Stromal cell of bone marrow (primary cell): ENCODE measurements at regions not wholly inside any gene's neighbourhood (a gene's known extent, or its start where the extent isn't known, plus 50 kb on each side); places are given as distances from the start of the nearest gene placed in this dataset.
A peak's percentile ranks its signal among the peaks of the same experiment; 100 is the strongest.

ENCODE experiments used
- DNase-seq: peaks from one replicate; pipeline ENCODE4 v3.0.0-alpha.2; 2012; ENCODE audit warnings: low read depth

DNA sequence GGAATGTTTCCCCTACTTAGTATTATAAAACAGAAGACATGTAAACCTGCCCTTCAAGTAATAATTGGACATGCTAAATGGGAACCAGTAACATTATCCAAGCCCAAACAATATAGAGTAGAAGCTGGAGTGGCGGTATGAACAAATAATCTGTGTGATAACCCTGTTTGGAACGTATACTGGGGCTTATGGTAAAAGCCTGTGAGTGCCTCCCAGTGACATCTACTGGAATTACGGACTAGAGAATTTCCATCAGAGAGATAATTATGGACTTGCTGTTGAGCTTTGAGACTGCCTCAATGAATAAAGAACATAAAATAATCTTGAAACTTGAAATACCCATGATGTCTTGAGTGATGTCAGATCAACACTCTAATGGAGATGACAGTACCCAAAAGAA is 406.3 kb upstream of the GRIA3 start:
- no peak for DNase-seq

DNA sequence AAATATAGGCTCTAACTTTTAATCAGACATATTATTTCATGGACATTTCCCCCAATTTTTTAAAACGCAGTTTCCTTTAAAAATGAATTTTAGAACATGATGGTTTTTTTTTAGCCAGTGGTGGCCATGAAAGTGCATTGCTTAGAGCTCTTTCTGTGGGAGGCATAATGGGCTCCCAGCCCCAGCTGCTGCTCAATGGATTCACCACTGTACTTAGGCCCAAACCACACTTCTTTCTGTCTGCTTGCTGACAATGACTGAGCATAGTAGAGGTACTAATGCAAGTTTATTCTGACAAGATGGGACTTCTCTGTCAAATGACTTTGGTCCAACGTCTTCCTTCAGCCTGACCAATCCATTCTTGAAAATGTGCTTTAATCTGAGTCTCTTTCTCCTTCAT is 400.2 kb upstream of the GRIA3 start:
- DNase-seq, result no peak

DNA sequence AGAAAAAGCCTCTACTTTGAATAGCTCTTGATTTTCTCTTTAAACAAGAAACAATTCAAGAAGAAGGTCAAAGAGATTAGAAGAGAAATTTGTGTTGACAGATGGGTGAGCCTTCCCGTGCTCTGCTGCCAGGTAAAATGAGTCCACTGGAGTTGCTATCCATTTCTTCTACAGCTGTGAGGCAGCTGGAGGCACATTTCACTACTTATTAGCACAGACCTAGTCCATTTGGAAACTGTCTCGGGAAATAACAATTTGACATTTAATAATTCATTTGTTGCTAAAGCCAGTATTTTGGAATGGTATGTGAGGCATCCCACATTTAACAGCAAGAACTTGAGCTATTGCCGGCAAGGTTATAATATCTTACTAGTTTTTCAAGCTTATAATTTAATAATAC is 396.8 kb upstream of the GRIA3 start:
- DNase-seq, result no peak

DNA sequence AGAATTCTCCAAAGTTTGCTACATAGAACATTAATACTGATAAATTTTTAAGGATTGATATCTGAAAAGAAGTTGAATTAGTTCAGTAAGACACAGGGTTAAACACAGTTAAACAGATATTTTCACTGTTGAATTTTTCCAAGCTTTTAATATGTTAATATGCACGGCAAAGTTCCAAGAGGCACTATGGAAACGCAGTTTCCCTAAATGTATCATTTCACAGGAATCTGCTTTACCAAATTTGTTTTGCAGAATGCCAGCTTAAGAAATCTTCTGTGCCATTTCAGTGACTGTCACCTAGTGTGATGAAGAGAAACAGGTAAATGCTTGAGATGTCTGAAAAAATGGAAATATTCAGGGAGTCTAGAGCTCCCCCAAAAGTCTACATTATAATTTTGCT is 395.9 kb upstream of the GRIA3 start:
- no peak for DNase-seq

DNA sequence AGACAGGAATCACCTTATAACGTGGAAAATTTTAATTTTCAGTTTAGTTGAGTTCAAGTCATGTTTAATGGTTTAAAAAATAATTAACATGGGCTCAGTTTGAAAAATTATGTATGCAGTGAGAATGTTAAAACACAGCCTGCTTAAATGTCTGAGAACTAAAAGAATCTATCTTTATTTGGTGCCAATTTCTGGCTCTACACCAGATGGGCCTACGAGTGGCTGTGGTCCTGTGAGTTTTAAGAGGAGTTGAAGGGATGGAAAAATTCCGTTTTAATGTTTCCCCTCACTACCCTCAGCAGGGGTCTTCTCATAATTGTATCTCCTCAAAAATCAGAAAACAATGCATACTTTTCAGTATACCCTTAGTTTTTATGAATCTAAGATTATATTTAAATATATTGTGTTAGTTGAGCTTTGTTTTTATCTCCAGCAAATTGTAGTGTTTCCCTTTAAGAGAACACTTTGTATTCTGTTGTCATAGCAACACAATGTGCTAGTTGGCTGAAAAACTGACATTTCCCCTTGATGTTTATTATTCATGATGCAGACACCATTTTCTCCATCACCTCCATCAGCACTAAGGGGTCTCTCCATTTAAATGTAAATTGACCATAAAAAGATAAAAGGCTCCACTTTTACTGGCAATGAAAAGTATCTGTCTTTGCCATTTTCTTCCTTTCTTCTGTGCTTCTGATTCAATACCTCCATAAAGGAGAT is 393.5 kb upstream of the GRIA3 start:
- no peak for DNase-seq

DNA sequence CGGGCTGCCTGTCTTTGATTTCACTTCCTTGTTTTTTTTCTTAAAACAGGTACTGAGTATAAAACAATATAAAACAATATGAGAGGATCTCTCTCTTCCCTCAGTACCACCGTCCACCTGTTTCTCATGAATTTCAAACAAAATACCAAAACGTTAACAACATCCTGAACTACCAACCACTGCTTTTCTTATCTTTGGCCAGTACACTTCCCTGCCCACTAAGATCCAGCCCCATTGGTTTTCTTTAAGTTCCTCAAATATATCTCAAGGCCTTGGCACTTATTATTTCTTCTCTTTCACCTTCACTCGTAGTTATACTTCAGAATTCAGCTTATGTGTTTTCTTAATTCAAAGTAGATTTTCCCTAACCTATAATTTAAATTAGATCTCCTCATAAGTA is 370.2 kb upstream of the GRIA3 start:
- no peak for DNase-seq

DNA sequence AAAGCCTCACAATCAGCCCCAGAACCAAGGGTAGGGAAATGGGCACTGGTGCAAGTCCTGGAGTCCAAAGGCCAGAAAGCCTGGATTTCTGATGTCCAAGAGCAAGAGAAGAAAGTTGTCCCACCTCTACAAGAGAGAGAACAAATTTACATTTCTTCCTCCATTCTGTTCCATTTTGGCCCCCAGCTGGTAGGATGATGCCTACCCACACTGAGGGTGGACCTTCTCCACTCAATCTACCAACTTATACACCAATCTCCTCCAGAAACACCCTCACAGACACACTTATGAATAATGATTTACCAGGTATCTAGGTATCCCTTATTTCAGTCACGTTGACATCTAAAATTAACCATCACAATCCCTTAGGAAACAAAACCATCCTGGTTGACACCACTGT is 367.8 kb upstream of the GRIA3 start:
- no peak for DNase-seq

DNA sequence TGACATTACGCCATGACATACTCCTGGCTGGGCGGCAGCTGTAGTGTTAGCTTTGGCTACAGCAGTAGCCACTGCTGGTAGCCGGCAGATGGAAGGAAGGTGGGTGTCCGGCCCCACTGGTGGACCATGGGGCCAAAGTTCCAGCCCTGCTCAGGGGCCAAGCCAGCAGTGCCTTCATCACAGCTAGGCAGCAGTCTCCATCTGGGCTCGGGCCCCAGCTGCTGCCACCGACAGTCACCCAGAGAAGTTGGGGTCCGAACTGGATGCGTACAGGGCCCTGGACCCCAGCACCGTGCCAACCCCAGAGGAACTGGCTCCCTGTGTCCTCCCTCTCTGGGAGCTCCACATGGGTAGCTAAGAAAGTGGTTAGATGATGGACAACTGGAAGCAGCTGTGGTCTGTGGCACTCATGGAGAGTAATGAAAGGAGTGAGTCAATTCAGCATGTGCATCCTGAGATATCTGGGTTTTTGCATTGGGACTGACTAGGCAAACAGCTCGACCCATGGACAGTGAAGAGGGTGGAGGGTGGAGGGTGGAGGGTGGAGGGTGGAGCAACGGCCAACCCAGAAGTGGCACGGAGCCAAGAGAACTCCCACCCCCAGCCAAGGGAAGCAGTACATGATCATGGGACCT is 366.6 kb upstream of the GRIA3 start:
- no peak for DNase-seq

DNA sequence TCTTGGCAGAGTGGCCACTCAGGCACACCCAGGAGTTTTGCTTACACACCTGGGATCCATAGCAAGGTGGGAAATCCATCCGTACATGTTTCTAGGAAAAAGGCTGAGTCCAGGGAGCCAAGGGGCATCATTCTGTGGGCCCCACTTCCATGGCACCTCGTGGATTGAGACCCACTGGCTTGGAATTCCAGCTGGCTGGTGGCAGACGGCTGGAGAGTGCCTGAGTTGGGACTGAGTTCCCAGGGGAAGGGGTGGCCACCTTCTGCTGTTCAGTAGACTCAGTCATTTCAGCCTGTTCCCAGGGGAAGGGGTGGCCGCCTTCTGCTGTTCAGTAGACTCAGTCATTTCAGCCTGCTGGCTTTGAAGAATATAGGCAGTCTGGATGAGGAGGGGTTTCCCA is 366.0 kb upstream of the GRIA3 start:
- no peak for DNase-seq

DNA sequence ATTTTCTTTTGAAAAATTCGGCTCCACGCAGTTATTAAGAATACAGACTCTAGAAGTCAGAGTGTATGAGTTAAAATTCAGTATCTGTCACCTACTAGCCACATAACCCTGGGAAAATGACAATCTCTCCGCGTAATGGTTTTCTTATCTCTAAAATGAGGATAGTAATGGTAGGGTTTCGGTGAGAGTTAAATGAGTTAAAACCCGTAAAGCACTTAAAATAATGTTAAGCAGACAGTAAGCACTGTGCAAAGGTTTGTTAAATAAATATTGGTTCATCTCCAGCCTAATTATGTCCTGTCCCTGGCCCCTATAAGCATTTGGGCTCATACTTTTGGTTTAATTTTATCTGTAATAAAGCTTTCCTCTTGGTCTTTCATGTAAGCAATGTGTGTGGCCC is 350.8 kb upstream of the GRIA3 start:
- DNase-seq, result no peak

DNA sequence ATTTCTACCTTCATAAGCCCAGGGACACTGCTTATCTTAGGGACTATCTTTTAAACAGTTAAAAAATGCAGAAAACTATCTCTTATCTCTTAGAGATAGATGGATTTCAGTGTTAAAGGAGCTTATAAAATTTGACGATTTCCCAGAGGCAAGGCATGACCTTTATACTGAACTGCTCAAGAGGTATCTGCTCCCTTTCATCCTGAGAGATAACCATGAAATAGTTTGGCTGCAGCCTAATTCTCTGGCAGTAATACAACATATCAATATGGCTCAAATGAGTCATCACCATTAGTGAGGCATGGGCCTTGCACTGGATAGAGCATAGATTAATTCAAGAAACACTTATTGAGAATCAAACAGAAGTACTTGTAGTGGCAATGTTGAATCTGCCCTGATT is 348.2 kb upstream of the GRIA3 start:
- DNase-seq, result no peak

DNA sequence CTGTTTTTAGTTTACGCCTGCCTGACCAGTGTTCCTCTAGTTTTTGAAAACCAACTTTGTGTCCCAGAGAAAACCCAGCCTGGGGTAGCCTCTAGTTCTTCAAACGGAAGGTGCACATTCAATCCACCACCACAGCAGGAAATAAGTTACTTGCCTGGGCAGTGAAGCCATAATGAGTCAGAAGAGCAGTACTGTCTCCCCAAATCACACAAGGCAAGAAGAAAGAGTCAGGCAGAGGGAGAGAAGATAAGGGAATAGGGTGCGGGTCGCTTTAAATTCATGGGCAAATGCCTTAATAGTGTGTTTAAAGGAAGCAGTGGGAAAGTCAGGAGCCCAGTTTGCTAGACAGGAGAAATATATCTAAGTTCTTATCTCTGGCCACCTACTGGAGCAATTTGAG is 333.8 kb upstream of the GRIA3 start:
- DNase-seq, result no peak

DNA sequence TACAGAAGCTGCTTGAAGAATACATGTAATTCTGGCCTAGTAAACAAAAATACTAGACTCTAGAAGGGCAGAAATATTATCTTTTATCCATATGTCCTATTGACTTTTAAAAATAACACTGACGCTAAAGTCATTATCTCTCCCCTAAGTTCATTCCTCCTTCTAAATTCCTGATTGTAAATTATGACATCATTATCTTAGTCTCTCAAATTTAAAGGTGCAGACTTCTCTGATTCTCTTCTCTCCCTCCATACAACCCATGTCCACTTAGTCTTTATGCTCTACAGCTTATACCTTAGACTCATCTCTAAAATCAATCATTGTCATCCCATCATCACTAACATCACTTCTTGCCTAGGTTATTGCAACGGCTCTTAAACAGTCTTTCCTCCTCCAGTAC is 327.9 kb upstream of the GRIA3 start:
- no peak for DNase-seq

DNA sequence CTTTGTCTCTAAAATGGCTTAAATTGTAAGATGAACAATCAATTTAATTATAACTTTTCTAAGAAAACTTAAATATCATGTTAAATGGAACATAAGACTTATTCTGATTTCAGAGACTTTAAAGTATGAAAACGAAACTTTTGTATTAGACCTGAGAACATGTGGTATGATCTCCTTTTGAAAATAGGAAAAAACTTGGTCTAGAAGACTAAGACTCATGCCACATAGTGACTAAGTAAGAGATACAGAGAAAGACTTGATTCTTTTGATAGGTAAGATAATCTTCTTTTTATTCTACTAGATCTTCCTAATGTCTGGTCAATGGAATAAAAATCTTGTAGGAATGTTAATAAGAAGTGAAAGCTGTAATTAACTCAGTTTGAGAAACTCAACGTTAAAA is 326.3 kb upstream of the GRIA3 start:
- DNase-seq, result no peak

DNA sequence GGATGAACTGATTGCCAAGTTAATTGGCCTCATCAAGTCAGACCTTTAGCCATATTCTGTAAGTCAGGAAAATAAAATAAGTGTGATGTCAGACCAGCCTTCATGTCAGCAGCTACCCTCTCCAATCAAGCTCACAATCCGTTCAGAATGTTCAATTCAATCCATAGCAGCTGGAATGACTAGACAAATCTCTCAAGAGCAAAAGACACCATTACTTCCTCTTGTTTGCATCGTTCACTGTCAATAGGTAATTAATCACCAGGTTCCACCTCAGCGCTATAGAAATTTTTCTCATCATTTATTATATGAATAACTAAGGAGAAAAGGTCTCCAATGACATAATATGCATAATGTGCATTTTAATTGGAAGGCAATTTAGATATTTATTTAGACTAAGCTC is 321.0 kb upstream of the GRIA3 start:
- no peak for DNase-seq

DNA sequence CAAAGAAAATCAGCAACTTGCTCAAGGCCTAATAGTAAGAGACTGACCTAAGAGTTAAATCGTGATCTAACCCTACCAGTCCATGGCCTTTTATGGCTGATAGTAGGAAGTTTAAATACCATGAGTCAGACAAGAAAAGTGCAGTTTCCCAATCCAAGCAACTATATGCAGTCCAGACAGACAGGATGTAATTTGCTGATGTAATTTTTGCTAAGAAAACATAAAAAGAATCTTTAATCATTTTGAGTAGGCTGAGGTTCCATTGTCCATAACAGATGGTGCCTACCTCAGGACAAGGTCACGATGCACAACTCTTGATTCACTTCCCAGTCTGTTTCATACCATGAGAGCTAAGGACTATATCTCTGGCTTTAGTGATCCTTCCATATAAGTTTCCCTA is 317.5 kb upstream of the GRIA3 start:
- peak; percentile 34 for DNase-seq

DNA sequence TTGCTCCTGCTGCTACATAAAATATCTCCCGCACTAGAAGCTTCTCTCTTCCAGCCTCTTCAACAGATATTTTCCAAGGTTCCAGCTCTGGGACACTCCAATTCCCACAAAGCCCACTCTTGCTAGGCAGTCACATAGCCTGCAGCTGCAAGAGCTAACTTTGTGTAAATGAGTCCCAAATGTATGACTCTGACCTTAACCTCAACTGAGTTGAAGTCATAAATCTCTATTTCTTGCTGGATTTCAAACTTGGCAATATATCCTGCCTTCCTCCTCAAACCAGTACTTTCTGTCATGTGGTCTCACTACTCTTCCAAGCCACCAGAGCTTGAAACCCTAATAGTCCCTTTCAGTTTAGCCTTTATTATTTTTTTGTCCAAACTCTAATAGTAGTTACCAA is 315.4 kb upstream of the GRIA3 start:
- peak; percentile 13 for DNase-seq

DNA sequence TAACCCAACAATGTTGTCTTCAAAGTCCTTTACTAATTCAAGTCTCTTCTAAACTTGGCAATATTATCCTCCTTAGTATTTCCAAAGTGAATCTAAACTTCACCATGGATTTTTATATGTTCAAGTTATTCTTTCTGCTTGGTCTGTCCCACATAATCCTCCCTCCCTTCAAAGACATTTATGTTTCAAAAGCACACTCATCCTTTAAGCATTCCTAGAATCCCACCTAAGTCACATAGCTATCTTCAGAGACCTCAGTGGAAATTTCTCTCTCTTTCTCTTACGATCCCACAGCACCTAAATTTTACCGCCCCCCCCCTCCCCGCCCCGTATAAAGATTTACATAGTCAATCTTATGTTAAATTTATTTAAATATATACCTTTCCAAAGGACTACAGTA is 314.9 kb upstream of the GRIA3 start:
- DNase-seq, result no peak

DNA sequence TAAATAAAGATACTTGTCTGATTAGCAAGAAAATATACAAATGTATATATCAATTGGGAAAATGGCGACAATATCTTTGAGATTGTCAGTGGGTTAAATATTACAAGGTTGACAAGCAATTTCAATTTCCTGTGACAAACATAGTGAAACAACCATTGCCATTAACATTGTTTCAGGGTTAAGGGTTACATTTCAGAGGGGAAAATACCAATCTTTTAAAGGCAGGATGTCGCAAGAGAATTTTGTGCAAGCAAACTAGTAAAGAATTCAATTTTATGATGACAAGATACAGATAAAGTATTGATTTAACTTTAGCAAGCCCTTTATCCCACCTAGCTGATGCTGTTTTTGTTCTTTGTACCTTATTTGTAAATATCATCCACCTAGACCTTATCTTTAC is 305.8 kb upstream of the GRIA3 start:
- no peak for DNase-seq

DNA sequence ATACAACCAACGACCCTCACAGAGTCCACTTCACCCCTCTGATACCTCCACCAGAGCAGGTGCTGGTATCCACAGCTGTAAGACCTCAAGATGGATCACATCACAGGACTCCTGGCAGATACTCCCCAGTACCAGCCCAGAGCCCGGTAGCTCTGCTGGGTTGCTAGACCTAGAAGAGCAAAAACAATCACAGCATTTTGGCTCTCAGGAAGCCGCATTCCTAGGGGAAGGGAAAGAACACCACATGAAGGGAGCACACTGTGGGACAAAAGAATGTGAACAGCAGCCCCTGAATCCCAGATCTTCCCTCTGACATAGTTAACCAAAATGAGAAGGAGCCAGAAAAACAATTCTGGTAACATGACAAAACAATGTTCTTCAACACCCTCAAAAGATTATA is 303.1 kb upstream of the GRIA3 start:
- DNase-seq, result no peak

DNA sequence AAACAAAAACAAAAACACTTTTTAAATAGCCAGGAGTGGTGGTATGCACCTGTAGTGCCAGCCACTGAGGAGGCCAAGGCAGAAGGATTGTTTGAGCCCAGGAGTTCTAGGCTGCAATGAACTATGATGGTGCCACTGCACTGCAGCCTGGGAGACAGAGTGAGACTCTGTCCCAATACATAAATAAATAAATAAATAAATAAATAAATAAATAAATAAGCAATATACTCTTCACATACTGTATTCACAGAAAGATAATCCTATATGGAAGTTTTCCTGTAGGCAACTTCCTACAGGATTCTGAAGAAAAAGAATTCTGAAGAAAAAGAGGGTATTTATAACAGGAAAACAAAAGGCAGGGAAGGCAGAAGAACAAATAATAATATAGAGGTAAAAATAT is 293.3 kb upstream of the GRIA3 start:
- DNase-seq, result no peak

DNA sequence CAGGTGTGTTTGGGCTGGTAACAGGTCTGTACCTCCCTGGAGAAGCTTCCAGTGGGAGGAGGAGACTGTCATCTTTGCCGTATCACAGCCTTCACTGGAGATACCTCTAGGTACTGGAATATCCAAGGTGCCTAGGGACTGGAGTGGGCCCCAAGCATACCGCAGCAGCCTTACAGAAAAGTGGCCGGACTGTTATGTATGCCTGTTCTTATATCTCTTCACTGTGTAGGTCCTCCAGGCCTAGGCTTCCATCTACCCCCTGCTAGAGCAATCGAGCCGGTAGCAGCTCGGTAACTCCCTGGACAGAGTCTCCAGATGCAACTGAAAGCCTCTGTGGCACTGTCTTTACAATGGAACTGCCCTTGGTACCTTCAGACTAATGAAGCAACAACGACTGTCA is 277.4 kb upstream of the GRIA3 start:
- no peak for DNase-seq

DNA sequence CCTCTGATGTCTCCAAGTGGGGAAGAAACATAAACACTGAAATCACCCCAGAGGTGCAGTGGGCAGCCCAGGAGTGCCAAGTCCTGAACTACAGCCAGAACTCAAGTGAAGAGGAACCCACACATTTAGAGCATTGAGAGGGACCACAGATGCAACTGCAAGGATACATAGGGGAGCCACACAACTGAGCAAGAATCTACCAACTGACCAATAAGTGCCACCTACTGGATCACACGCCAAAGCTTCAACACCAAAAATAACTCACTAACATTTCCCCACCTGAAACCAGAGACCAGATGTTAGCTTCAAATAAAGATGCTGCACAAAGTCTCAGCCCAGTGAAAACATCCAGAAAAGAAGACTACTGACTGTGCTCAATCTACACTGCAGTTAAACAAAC is 276.7 kb upstream of the GRIA3 start:
- no peak for DNase-seq

DNA sequence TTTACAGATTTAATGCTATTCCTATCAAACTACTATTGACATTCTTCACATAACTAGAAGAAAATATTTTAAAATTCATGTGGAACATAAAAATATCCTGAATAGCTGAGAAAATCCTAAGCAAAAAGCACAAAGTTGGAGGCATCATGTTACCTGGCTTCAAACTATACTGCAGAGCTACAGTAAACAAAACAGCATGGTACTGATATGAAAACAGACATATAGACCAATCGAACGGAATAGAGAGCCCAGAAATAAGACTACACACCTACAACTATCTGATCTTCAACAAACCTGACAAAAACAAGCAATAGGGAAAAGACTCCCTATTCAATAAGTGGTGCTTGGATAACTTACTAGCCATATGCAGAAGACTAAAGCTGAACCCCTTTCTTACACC is 273.4 kb upstream of the GRIA3 start:
- DNase-seq, result no peak
